ENCODE measurements at regions not wholly inside any gene's neighbourhood (a gene's known extent, or its start where the extent isn't known, plus 50 kb on each side); places are given as distances from the start of the nearest gene placed in this dataset.
"Not testable (repeated sequence)": the region's sequence is repeated elsewhere in the genome, so short reads cannot be mapped to it uniquely, and the experiment has no call there.

DNA sequence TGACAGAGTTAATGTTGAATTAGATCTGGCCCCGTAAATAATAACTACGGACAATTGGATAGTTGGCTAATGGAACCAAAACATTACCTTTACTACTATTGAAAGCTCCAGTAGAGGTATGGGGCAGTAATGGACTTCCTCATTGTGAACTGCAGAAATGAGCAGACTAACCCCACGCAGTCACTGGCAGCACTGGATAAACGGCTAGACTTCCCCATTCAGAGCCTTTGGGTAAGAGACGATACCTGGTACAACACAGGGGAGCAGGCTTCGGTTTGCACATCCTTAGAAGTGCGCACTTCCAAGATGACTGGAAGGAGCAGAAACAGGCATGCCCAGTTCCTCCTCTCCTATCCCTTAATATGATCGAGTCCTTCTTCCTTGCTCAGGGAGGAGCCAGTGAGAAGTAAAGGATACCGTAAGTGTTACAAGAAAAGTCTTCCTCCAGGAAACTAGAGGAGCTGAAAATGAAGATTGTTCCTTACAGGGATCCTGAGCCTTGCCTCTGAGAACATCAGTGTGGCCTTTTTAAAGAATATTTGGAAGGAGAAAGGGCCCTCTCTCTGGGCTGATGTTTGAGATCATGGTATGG, 100.5 kb upstream of the NECTIN3 start:
- no peak for DNase-seq

DNA sequence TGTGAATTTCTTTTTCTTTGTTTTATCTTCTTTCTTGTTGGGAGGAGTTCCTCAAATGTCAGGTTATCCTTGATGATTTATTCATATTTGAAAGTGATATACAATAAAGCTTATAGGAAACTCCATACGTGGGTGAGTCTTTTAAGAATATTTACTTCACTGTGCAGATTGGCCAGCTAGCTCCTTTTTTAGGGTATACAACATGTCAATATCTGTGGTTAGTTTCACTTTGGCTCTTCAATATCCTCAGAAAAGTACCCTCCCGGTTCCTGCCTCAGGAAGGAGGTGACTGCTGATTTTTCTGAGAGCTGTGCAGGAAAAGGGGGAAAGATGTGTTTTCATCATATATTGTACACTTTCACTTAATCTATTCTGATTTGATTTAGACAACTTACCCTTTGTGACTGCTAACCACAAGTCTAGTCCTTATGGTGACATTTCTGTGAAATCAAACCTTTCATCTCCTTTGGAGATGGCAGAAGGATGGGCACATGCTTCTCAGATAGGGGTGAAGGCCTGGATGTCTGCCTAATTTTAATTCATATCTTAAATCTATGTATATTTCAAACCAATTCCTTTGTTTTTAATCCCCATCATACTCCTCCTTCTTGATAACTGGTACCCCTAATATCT, 98.2 kb upstream of the NECTIN3 start:
- no peak for DNase-seq

DNA sequence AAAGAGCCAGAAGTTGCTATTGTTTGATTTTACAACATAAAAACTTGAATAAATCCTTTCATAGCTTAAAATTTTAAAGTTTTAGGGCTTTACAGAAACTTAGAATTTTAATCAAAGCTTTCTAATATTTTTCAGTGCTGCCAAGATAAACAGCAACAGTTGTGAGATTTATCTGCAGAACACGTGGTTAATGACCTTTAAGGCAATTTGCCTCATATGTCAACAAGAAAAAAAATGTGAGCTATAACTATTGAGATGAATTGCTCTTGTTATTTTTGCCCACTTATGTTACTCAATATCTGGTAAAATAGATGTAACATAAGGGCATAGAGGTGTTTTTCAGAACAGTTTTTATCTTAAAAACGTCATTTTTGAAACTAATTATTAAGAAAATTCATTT, 96.7 kb upstream of the NECTIN3 start:
- DNase-seq, result no peak

DNA sequence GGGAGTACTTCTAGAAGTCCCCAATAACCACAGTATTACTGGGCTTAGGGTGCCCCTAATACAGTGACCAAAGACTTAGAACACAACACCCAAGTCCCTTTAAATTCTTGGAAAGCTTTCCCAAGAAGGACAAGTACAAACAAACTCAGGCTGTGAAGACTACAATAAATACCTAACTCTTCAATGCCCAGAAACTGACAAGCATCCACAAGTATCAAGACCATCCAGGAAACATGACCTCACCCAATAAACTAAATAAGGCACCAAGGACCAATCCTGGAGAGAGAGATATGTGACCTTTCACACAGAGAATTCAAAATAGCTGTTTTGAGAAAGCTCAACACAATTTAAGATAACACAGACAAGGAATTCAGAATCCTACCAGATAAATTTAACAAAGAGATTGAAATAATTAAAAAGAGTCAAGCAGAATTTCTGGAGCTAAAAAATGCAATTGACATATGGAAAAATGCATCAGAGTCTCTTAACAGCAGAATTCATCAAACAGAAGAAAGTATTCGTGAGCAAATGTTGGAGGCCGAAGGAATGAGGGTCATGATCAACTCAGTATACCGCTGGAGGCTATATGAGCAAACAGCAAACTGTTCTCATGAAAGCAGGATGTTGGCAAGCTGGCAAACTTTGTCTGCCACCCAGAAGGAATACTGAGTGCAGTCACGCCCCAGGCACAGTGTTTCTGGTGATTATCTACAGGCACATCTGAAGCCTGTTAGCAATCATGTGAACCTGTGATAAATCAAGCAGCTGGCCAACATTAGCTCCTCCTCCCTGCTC, 87.0 kb upstream of the NECTIN3 start:
- DNase-seq, result no peak

DNA sequence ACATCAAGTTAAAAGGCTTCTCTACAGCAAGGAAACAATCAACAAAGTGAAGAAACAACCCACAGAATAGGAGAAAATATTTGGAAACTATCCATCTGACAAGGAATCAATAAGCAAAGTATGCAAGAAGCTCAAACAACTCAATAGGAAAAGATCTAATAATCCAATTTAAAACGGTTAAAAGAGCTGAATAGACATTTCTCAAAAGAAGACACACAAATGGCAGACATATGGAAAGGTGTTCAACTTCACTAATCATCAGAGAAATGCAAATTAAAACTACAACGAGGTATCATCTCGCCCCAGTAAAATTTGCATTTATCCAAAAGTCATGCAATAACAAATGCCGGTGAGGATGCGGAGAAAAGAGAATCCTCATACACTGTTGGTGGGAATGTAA, 82.2 kb upstream of the NECTIN3 start:
- no peak for DNase-seq

DNA sequence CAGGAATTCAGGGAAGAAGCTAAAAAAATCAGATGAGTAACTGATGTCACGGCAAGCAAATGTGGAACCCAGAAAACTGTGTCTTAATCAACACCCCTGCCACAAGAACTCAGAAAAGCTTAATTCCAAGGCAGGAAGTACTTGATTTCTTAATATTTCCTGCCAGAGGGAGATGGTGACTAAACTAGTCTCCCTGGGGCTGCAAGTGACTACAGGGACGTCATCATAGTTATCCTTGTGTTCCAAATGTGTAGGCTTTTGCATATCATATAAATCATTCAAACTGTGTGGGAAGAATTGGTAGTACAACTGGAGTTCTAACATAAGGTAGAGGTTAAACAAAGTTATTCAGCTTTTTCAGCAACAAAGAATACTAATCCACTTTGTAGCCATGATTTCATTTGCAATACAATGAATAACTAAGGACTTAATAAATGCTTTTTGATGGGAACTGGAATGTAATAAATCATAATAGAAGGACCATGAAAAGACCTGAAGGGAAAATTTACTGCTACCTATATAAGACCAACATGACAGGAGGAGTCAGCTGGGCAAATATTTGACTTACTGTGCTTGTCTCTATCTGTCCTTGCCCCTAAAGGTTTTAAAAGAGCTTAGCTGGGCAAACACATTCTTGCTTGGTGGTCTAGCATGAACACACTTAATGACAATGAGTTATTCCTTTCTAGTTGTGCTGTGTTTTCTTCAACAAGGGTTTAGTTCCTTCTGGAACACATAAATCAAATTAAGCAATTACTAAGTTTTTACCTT, 76.0 kb upstream of the NECTIN3 start:
- peak in 1 of 2 experiments; percentile 19 for DNase-seq

DNA sequence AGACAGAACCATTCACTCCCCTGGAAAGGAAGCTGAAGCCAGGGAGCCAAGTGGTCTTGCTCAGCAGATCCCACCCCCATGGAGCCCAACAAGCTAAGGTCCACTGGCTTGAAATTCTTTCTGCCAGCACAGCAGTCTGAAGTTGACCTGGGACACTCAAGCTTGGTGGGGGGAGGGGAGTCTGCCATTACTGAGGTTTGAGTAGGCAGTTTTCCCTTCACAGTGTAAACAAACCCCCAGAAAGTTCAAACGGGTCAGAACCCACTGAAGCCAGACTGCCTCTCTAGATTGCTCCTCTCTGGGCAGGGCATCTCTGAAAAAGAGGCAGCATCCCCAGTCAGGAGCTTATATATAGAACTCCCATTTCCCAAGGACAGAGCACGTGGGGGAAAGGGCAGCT, 72.8 kb upstream of the NECTIN3 start:
- not testable (repeated sequence) for DNase-seq

DNA sequence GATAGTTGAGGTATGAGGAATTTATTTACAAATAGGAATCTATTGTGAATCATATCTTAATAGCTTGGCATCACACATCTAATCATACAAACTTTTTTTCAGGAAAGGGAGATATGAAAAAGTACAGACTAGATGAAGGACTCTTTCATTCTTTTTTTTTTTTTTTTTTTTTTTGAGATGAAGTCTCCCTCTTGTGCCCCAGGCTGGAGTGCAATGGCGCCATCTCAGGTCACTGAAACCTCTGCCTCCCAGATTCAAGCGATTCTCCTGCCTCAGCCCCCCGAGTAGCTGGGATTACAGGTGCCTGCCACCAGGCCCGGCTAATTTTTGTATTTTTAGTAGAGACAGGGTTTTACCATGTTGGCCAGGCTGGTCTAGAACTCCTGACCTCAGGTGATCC, 65.1 kb upstream of the NECTIN3 start:
- not testable (repeated sequence) for DNase-seq

DNA sequence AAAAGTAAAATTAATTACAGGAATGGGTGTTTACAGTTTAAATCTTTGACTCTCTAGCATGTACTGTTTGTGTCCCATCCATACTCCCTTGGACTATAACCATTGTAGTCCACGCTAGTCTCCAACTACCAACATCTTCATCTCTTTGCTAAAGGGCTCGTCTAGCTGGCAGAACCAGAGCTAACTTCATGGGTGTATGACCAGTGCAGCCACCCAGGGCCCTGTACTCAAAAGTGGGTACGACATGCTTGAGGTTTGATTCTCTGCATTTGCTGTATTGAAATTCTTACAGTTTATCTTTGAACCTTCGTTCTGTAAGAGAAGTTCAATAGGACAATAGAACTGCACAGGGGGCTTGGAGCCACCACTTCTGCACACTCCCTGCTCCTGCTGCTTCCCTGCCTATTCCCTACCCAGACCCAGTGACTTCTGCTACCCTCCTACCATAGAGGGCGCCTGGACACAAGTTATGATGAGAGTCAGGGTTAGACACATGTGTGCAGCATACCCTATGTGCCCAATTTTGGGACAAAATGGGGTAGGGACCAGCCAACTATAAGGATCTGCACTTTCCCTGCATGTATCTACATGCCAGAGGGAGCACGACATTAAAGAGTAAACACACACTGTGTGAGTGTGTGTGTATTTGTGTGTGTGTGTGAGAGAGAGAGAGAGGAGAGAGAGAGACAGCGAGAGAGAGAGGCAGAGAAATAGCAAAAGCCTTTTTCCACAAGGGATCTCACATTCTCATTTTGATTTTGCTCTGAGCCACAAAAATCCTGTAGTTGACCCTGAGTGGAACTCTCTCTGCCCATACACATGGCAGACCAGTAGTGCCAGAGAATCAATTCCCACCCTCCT, 59.0 kb upstream of the NECTIN3 start:
- no peak for DNase-seq
